ENCODE measurements at regions not wholly inside any gene's neighbourhood (a gene's known extent, or its start where the extent isn't known, plus 50 kb on each side); places are given as distances from the start of the nearest gene placed in this dataset.

- DNase-seq: no peak
These were observed 342.4 kb upstream of the CD180 start for GRCh38 chr5:67538855-67539506.

- no peak for DNase-seq
These were observed 341.0 kb upstream of the CD180 start for GRCh38 chr5:67537439-67538148.

- no peak for DNase-seq
These were observed 340.3 kb upstream of the CD180 start for GRCh38 chr5:67536866-67537265.

- no peak for DNase-seq
These were observed 334.1 kb upstream of the CD180 start for GRCh38 chr5:67530609-67531255.

GRCh38 chr5:67528953-67529352, 332.4 kb upstream of the CD180 start:
- peak; percentile 58 for DNase-seq

GRCh38 chr5:67526793-67527192, 330.2 kb upstream of the CD180 start:
- no peak for DNase-seq

- no peak for DNase-seq
These were observed 323.7 kb upstream of the CD180 start for GRCh38 chr5:67520161-67520908.

GRCh38 chr5:67518227-67518626, 321.6 kb upstream of the CD180 start:
- DNase-seq: no peak

- no peak for DNase-seq
These were observed 320.5 kb upstream of the CD180 start for GRCh38 chr5:67516948-67517565.

GRCh38 chr5:67515762-67516161, 319.2 kb upstream of the CD180 start:
- no peak for DNase-seq

GRCh38 chr5:67515020-67515689, 318.6 kb upstream of the CD180 start:
- DNase-seq: no peak

- DNase-seq: no peak
These were observed 316.2 kb upstream of the CD180 start for GRCh38 chr5:67512758-67513157.

GRCh38 chr5:67511911-67512310, 315.3 kb upstream of the CD180 start:
- DNase-seq: no peak

- peak; percentile 49 for DNase-seq
These were observed 313.6 kb upstream of the CD180 start for GRCh38 chr5:67510204-67510603.

- no peak for DNase-seq
These were observed 313.0 kb upstream of the CD180 start for GRCh38 chr5:67509402-67510186.

- DNase-seq: no peak
These were observed 309.6 kb upstream of the CD180 start for GRCh38 chr5:67506241-67506640.

GRCh38 chr5:67502951-67503350, 306.4 kb upstream of the CD180 start:
- no peak for DNase-seq

- no peak for DNase-seq
These were observed 299.5 kb upstream of the CD180 start for GRCh38 chr5:67496051-67496450.

- DNase-seq: no peak
These were observed 298.5 kb upstream of the CD180 start for GRCh38 chr5:67495072-67495471.

GRCh38 chr5:67494186-67494855, 297.7 kb upstream of the CD180 start:
- peak; percentile 50 for DNase-seq

GRCh38 chr5:67493676-67494075, 297.1 kb upstream of the CD180 start:
- peak; percentile 78 for DNase-seq

Data from DMS53 (cell line).